K562 (cell line): ENCODE measurements at regions not wholly inside any gene's neighbourhood (a gene's known extent, or its start where the extent isn't known, plus 50 kb on each side); places are given as distances from the start of the nearest gene placed in this dataset.

Experiments used
- CBFA2T2 ChIP-seq: fragments of 450-650 bp; conservative IDR thresholded peaks from 2 replicates; pipeline ENCODE4 v1.6.1; 2017; ENCODE audit warnings: mild to moderate bottlenecking
- CHD7 ChIP-seq: fragments of 200-600 bp; sonication (generic); IDR thresholded peaks from one replicate; pipeline ENCODE4 v1.6.1; 2012; ENCODE audit warnings: mild to moderate bottlenecking, low read depth, low read length, inconsistent platforms
- MAX ChIP-seq: sonication (generic); formaldehyde crosslinking; IDR thresholded peaks from 2 replicates; pipeline ENCODE4 v1.9.0; 2022; ENCODE audit warnings: mild to moderate bottlenecking, missing genetic modification reagents
- PHTF2 ChIP-seq: fragments of 250-450 bp; sonication (Bioruptor Pico); IDR thresholded peaks from 2 replicates; pipeline ENCODE4 v1.5.0; 2021; ENCODE audit warnings: mild to moderate bottlenecking
- ZNF212 ChIP-seq: fragments of 450-650 bp; formaldehyde crosslinking; IDR thresholded peaks from 2 replicates; pipeline ENCODE4 v1.4.0; 2020; ENCODE audit warnings: mild to moderate bottlenecking
- ZNF354B ChIP-seq: fragments of 250-450 bp; sonication (Bioruptor Pico); IDR thresholded peaks from 2 replicates; pipeline ENCODE4 v1.4.0; 2020
- TF ChIP-seq, protein P1 (sequence below): fragments of 450-650 bp; IDR thresholded peaks from 2 replicates; pipeline ENCODE4 v1.6.1; 2016; ENCODE audit warnings: low read depth, mild to moderate bottlenecking, moderate library complexity
- TF ChIP-seq, protein P2 (sequence below): sonication (generic); formaldehyde crosslinking; IDR thresholded peaks from 2 replicates; pipeline ENCODE4 v1.8.1; 2022; ENCODE audit warnings: missing genetic modification reagents

- TF ChIP-seq CHD7 (no peak), CBFA2T2 (no peak), ZNF354B (CRISPR knock-in tag) (no peak), ZNF212 (CRISPR knock-in tag) (no peak), PHTF2 (CRISPR knock-in tag) (no peak), MAX (CRISPR knock-in tag) (no peak)
- TF ChIP-seq, protein P1, sequence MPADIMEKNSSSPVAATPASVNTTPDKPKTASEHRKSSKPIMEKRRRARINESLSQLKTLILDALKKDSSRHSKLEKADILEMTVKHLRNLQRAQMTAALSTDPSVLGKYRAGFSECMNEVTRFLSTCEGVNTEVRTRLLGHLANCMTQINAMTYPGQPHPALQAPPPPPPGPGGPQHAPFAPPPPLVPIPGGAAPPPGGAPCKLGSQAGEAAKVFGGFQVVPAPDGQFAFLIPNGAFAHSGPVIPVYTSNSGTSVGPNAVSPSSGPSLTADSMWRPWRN: no peak
- TF ChIP-seq, protein P2, sequence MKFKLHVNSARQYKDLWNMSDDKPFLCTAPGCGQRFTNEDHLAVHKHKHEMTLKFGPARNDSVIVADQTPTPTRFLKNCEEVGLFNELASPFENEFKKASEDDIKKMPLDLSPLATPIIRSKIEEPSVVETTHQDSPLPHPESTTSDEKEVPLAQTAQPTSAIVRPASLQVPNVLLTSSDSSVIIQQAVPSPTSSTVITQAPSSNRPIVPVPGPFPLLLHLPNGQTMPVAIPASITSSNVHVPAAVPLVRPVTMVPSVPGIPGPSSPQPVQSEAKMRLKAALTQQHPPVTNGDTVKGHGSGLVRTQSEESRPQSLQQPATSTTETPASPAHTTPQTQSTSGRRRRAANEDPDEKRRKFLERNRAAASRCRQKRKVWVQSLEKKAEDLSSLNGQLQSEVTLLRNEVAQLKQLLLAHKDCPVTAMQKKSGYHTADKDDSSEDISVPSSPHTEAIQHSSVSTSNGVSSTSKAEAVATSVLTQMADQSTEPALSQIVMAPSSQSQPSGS: no peak
Observed at GRCh38 chr18:67242001-67242400, 274.5 kb downstream of the DSEL start (continued).
